ENCODE measurements at regions not wholly inside any gene's neighbourhood (a gene's known extent, or its start where the extent isn't known, plus 50 kb on each side); places are given as distances from the start of the nearest gene placed in this dataset.

DNA sequence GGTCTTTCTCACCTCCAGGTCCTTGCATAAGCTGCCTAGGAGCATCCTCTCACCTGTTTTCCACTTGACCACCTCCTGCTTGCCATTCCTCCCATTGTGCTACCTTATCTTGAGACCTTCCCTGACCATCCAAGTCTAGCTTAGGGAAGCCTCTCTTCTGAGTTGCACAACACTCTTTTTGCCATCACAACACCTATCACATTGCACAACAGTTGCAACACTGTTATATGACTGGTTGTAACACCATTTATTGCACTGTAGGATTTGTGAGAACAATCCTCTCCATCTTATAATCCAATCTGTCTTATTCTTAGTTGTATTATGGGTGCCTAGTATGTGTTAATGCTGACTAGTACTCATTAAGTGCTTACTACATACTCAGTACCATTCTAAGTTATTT is 488.7 kb downstream of the OMA1 start:
- no peak for TF ChIP-seq FOXM1 (IDR thresholded peaks at IDR 0.05; ENCODE audit: low read depth, low read length)
- TF ChIP-seq, protein P1, sequence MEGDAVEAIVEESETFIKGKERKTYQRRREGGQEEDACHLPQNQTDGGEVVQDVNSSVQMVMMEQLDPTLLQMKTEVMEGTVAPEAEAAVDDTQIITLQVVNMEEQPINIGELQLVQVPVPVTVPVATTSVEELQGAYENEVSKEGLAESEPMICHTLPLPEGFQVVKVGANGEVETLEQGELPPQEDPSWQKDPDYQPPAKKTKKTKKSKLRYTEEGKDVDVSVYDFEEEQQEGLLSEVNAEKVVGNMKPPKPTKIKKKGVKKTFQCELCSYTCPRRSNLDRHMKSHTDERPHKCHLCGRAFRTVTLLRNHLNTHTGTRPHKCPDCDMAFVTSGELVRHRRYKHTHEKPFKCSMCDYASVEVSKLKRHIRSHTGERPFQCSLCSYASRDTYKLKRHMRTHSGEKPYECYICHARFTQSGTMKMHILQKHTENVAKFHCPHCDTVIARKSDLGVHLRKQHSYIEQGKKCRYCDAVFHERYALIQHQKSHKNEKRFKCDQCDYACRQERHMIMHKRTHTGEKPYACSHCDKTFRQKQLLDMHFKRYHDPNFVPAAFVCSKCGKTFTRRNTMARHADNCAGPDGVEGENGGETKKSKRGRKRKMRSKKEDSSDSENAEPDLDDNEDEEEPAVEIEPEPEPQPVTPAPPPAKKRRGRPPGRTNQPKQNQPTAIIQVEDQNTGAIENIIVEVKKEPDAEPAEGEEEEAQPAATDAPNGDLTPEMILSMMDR (IDR thresholded peaks at IDR 0.05 in 2 of 3, conservative IDR thresholded peaks at IDR 0.05 in 1 of 3; ENCODE audit: control insufficient read depth in 2 of 3, extremely low read depth in 1 of 3, insufficient read depth in 1 of 3, low read depth in 3 of 3, low read length in 3 of 3): no peak
- no peak for TF ChIP-seq TARDBP (IDR thresholded peaks at IDR 0.05; ENCODE audit: borderline replicate concordance)
- no peak for TF ChIP-seq STAT3 (IDR thresholded peaks at IDR 0.05; ENCODE audit: low read depth, low read length)
- TF ChIP-seq EP300 (IDR thresholded peaks at IDR 0.05; ENCODE audit: borderline replicate concordance in 1 of 2, control insufficient read depth in 1 of 2, low read depth in 2 of 2, low read length in 2 of 2): no peak
- TF ChIP-seq POLR2A (IDR thresholded peaks at IDR 0.05; ENCODE audit: low read depth, low read length): no peak
- TF ChIP-seq CHD1 (IDR thresholded peaks at IDR 0.05; ENCODE audit: low read depth, low read length): no peak
- TF ChIP-seq SPI1 (IDR thresholded peaks at IDR 0.05; ENCODE audit: borderline replicate concordance, insufficient read depth, low read depth, low read length): no peak
- TF ChIP-seq NFIC (IDR thresholded peaks at IDR 0.05; ENCODE audit: low read depth, low read length): no peak
- TF ChIP-seq CEBPB (IDR thresholded peaks at IDR 0.05; ENCODE audit: borderline replicate concordance in 1 of 2, low read depth in 2 of 2, low read length in 2 of 2): no peak
- TF ChIP-seq, protein P2, sequence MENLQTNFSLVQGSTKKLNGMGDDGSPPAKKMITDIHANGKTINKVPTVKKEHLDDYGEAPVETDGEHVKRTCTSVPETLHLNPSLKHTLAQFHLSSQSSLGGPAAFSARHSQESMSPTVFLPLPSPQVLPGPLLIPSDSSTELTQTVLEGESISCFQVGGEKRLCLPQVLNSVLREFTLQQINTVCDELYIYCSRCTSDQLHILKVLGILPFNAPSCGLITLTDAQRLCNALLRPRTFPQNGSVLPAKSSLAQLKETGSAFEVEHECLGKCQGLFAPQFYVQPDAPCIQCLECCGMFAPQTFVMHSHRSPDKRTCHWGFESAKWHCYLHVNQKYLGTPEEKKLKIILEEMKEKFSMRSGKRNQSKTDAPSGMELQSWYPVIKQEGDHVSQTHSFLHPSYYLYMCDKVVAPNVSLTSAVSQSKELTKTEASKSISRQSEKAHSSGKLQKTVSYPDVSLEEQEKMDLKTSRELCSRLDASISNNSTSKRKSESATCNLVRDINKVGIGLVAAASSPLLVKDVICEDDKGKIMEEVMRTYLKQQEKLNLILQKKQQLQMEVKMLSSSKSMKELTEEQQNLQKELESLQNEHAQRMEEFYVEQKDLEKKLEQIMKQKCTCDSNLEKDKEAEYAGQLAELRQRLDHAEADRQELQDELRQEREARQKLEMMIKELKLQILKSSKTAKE (IDR thresholded peaks at IDR 0.05; ENCODE audit: low read depth, poor library complexity, severe bottlenecking): no peak
- no peak for TF ChIP-seq NR2C1 (IDR thresholded peaks at IDR 0.05)
- TF ChIP-seq, protein P3, sequence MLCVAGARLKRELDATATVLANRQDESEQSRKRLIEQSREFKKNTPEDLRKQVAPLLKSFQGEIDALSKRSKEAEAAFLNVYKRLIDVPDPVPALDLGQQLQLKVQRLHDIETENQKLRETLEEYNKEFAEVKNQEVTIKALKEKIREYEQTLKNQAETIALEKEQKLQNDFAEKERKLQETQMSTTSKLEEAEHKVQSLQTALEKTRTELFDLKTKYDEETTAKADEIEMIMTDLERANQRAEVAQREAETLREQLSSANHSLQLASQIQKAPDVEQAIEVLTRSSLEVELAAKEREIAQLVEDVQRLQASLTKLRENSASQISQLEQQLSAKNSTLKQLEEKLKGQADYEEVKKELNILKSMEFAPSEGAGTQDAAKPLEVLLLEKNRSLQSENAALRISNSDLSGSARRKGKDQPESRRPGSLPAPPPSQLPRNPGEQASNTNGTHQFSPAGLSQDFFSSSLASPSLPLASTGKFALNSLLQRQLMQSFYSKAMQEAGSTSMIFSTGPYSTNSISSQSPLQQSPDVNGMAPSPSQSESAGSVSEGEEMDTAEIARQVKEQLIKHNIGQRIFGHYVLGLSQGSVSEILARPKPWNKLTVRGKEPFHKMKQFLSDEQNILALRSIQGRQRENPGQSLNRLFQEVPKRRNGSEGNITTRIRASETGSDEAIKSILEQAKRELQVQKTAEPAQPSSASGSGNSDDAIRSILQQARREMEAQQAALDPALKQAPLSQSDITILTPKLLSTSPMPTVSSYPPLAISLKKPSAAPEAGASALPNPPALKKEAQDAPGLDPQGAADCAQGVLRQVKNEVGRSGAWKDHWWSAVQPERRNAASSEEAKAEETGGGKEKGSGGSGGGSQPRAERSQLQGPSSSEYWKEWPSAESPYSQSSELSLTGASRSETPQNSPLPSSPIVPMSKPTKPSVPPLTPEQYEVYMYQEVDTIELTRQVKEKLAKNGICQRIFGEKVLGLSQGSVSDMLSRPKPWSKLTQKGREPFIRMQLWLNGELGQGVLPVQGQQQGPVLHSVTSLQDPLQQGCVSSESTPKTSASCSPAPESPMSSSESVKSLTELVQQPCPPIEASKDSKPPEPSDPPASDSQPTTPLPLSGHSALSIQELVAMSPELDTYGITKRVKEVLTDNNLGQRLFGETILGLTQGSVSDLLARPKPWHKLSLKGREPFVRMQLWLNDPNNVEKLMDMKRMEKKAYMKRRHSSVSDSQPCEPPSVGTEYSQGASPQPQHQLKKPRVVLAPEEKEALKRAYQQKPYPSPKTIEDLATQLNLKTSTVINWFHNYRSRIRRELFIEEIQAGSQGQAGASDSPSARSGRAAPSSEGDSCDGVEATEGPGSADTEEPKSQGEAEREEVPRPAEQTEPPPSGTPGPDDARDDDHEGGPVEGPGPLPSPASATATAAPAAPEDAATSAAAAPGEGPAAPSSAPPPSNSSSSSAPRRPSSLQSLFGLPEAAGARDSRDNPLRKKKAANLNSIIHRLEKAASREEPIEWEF (IDR thresholded peaks at IDR 0.05; ENCODE audit: insufficient replicate concordance, low read depth, low read length): no peak
- no peak for TF ChIP-seq GABPA (IDR thresholded peaks at IDR 0.05; ENCODE audit: low read depth)

Data from GM12878 (cell line).